PC-9 (cell line): ENCODE measurements at regions not wholly inside any gene's neighbourhood (a gene's known extent, or its start where the extent isn't known, plus 50 kb on each side); places are given as distances from the start of the nearest gene placed in this dataset.

ENCODE experiments used
- EZH2 ChIP-seq: fragments of 200-600 bp; sonication (generic); IDR thresholded peaks from 2 replicates; pipeline ENCODE4 v1.8.0; 2017; ENCODE audit warnings: antibody characterized with exemption, low read depth
- TF ChIP-seq, protein P1 (sequence below): fragments of 200-600 bp; sonication (generic); conservative IDR thresholded peaks from 2 replicates; pipeline ENCODE4 v1.6.1; 2017; ENCODE audit warnings: mixed run types, antibody characterized with exemption, mild to moderate bottlenecking, moderate library complexity

DNA sequence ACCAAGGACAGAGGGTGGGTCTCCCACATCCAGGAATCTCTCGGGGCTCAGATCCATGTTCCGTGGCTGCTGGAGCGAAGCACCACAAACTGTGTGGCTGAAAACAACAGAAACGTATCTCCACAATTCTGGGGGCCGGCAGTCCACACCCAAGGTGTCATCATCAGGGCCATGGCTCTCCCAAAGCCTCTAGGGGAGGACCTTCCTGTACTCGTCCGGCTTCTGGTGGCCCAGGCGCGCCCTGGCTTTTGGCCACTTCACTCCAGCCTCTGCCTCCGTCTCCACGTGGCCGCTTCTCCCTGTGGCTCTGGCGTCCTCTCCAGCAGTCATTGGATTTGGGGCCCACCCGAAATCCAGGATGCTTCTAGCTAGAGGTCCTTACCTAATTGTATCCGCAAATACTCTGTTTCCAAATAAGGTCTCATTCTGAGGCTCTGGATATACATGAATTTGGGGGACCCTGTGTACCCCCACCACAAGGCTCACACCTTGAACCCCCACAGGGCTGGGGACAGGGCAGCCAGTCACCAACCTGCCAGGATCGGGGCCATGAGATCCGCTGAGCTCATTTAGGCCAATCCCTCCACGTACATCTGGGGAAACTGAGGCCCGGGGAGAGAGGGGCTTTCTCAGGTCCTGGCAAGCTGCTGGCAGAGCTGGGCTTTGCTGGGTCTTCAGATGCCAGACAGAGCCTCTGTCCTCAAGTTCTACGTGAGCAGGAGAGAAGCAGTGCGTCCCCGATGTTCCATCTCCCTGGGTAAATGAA, 158.2 kb downstream of the OLFM1 start:
- TF ChIP-seq, protein P1, sequence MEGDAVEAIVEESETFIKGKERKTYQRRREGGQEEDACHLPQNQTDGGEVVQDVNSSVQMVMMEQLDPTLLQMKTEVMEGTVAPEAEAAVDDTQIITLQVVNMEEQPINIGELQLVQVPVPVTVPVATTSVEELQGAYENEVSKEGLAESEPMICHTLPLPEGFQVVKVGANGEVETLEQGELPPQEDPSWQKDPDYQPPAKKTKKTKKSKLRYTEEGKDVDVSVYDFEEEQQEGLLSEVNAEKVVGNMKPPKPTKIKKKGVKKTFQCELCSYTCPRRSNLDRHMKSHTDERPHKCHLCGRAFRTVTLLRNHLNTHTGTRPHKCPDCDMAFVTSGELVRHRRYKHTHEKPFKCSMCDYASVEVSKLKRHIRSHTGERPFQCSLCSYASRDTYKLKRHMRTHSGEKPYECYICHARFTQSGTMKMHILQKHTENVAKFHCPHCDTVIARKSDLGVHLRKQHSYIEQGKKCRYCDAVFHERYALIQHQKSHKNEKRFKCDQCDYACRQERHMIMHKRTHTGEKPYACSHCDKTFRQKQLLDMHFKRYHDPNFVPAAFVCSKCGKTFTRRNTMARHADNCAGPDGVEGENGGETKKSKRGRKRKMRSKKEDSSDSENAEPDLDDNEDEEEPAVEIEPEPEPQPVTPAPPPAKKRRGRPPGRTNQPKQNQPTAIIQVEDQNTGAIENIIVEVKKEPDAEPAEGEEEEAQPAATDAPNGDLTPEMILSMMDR, result no peak
- no peak for TF ChIP-seq EZH2
